WTC11 (cell line): ENCODE measurements at regions not wholly inside any gene's neighbourhood (a gene's known extent, or its start where the extent isn't known, plus 50 kb on each side); places are given as distances from the start of the nearest gene placed in this dataset.

Experiments used
- ATAC-seq: fragments of 200-7000 bp; cut with Tn5 transposase; 2 replicates; pipeline ENCODE4 v1.10.0; 2021; ENCODE audit warnings: mild to moderate bottlenecking, moderate library complexity
- CTCF ChIA-PET: fragments of 300-600 bp; sonication (Branson Sonifier 250); formaldehyde crosslinking; loops from one replicate; lab custom pipeline; 2021; ENCODE audit warnings: antibody characterized with exemption; lab: Charles Lee
- POLR2A ChIA-PET: fragments of 350-600 bp; sonication (Branson Sonifier 250); formaldehyde crosslinking; loops from one replicate; lab custom pipeline; 2021; ENCODE audit warnings: antibody characterized with exemption; lab: Charles Lee
- DNase-seq: peaks from one replicate; pipeline ENCODE4 v3.0.0; 2021; ENCODE audit warnings: low spot score
- H3K27ac Mint-ChIP-seq: 2 replicates; pipeline ENCODE4 v1.8.0; 2021; ENCODE audit warnings: mixed read lengths
- H3K27me3 Mint-ChIP-seq: 2 replicates; pipeline ENCODE4 v1.8.0; 2021; ENCODE audit warnings: low read depth, mild to moderate bottlenecking, moderate library complexity, mixed read lengths
- H3K36me3 Mint-ChIP-seq: 2 replicates; pipeline ENCODE4 v1.8.0; 2021; ENCODE audit warnings: mixed read lengths
- H3K4me1 Mint-ChIP-seq: 2 replicates; pipeline ENCODE4 v1.8.0; 2022; ENCODE audit warnings: mixed read lengths
- H3K4me3 Mint-ChIP-seq: 2 replicates; pipeline ENCODE4 v1.8.0; 2021; ENCODE audit warnings: mild to moderate bottlenecking, moderate library complexity, mixed read lengths
- H3K9me3 Mint-ChIP-seq: 2 replicates; pipeline ENCODE4 v1.8.0; 2021; ENCODE audit warnings: mixed read lengths
- ATF1 ChIP-seq: sonication (generic); formaldehyde crosslinking; IDR thresholded peaks from 2 replicates; pipeline ENCODE4 v1.8.1; 2023; ENCODE audit warnings: mild to moderate bottlenecking, moderate library complexity, missing genetic modification reagents
- CREB1 ChIP-seq: sonication (generic); formaldehyde crosslinking; IDR thresholded peaks from 2 replicates; pipeline ENCODE4 v1.8.0; 2023; ENCODE audit warnings: mild to moderate bottlenecking, missing genetic modification reagents
- ELF4 ChIP-seq: sonication (generic); formaldehyde crosslinking; IDR thresholded peaks from 2 replicates; pipeline ENCODE4 v1.8.1; 2022; ENCODE audit warnings: low read depth, mild to moderate bottlenecking, moderate library complexity, missing genetic modification reagents
- EMX1 ChIP-seq: fragments of 250-450 bp; sonication (Bioruptor Pico); IDR thresholded peaks from 2 replicates; pipeline ENCODE4 v1.8.0; 2021; ENCODE audit warnings: mild to moderate bottlenecking
- ETV6 ChIP-seq: sonication (generic); formaldehyde crosslinking; IDR thresholded peaks from 2 replicates; pipeline ENCODE4 v1.8.1; 2022; ENCODE audit warnings: mild to moderate bottlenecking, missing genetic modification reagents
- FOXJ3 ChIP-seq: sonication (generic); formaldehyde crosslinking; IDR thresholded peaks from 2 replicates; pipeline ENCODE4 v1.9.0; 2021; ENCODE audit warnings: missing genetic modification reagents, mild to moderate bottlenecking, borderline replicate concordance
- NR1H2 ChIP-seq: sonication (generic); formaldehyde crosslinking; IDR thresholded peaks from 2 replicates; pipeline ENCODE4 v1.9.0; 2021; ENCODE audit warnings: mild to moderate bottlenecking, moderate library complexity, missing genetic modification reagents
- SOX15 ChIP-seq: fragments of 250-450 bp; sonication (Bioruptor Pico); IDR thresholded peaks from 2 replicates; pipeline ENCODE4 v1.9.0; 2021; ENCODE audit warnings: mild to moderate bottlenecking
- ZNF121 ChIP-seq: sonication (generic); formaldehyde crosslinking; IDR thresholded peaks from 2 replicates; pipeline ENCODE4 v1.8.0; 2023; ENCODE audit warnings: missing genetic modification reagents
- ZNF396 ChIP-seq: fragments of 250-450 bp; sonication (Bioruptor Pico); IDR thresholded peaks from 2 replicates; pipeline ENCODE4 v1.8.0; 2021; ENCODE audit warnings: mild to moderate bottlenecking, moderate library complexity, borderline replicate concordance
- ZNF423 ChIP-seq: fragments of 250-450 bp; sonication (Bioruptor Pico); IDR thresholded peaks from 2 replicates; pipeline ENCODE4 v2.1.2; 2022; ENCODE audit warnings: mild to moderate bottlenecking, moderate library complexity
- TF ChIP-seq, protein P1 (sequence below): sonication (generic); formaldehyde crosslinking; IDR thresholded peaks from 2 replicates; pipeline ENCODE4 v1.8.1; 2023; ENCODE audit warnings: mild to moderate bottlenecking, moderate library complexity, missing genetic modification reagents
- TF ChIP-seq, protein P2 (sequence below): sonication (generic); formaldehyde crosslinking; IDR thresholded peaks from 2 replicates; pipeline ENCODE4 v1.8.1; 2022; ENCODE audit warnings: low read depth, mild to moderate bottlenecking, moderate library complexity, missing genetic modification reagents, borderline replicate concordance
- TF ChIP-seq, protein P3 (sequence below): sonication (generic); formaldehyde crosslinking; conservative IDR thresholded peaks from 2 replicates; pipeline ENCODE4 v1.8.1; 2023; ENCODE audit warnings: mild to moderate bottlenecking, low read depth, missing genetic modification reagents, moderate library complexity
- TF ChIP-seq, protein P4 (sequence below): fragments of 250-450 bp; sonication (Bioruptor Pico); IDR thresholded peaks from 2 replicates; pipeline ENCODE4 v1.8.0; 2021; ENCODE audit warnings: mild to moderate bottlenecking
- TF ChIP-seq, protein P5 (sequence below): sonication (generic); formaldehyde crosslinking; IDR thresholded peaks from 2 replicates; pipeline ENCODE4 v1.8.1; 2023; ENCODE audit warnings: mild to moderate bottlenecking, missing genetic modification reagents, moderate library complexity
- TF ChIP-seq, protein P6 (sequence below): sonication (generic); formaldehyde crosslinking; IDR thresholded peaks from 2 replicates; pipeline ENCODE4 v1.8.0; 2022; ENCODE audit warnings: mild to moderate bottlenecking, missing genetic modification reagents

DNA sequence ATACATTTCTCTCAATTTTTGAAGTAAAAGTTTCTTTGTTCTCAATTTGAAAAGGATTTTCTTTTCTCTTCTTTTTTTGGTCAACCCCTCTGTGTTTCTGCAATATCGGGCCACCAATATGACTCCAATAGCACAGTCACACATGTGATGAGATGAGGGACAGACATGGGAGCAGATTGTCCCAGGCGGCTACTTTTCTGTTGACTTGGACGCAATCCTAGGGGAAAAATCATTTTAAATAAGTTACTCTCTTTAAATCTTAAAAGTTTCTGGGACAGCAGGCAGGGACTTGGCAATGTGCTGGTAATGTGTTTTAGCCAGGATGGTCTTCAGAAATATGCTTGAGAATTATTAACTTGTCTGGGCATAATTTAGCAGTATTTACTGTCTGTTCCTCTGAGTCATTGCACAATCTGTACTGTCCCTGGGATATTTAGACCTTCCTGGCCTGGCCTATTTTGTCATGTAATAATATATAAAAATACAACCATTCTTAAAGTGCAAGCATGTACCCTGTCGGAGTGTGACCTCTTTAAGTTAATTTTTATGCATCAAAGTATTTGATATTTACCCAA, 388.5 kb upstream of the FANCL start:
- ChIA-PET POLR2A (no interaction called here), CTCF (no interaction called here)
- DNase-seq: no peak
- Mint-ChIP-seq H3K36me3 (no peaks in the 10 kb centered on the region), H3K4me3 (no peak overlapping the region), H3K9me3 (no peaks in the 10 kb centered on the region), H3K4me1 (peaks cover 19% of the 10 kb centered on the region), H3K27ac (no peak overlapping the region), H3K27me3 (no peaks in the 10 kb centered on the region)
- no peak for ATAC-seq
- TF ChIP-seq, protein P1, sequence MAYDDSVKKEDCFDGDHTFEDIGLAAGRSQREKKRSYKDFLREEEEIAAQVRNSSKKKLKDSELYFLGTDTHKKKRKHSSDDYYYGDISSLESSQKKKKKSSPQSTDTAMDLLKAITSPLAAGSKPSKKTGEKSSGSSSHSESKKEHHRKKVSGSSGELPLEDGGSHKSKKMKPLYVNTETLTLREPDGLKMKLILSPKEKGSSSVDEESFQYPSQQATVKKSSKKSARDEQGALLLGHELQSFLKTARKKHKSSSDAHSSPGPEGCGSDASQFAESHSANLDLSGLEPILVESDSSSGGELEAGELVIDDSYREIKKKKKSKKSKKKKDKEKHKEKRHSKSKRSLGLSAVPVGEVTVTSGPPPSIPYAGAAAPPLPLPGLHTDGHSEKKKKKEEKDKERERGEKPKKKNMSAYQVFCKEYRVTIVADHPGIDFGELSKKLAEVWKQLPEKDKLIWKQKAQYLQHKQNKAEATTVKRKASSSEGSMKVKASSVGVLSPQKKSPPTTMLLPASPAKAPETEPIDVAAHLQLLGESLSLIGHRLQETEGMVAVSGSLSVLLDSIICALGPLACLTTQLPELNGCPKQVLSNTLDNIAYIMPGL (CRISPR knock-in tag): no peak
- TF ChIP-seq, protein P2, sequence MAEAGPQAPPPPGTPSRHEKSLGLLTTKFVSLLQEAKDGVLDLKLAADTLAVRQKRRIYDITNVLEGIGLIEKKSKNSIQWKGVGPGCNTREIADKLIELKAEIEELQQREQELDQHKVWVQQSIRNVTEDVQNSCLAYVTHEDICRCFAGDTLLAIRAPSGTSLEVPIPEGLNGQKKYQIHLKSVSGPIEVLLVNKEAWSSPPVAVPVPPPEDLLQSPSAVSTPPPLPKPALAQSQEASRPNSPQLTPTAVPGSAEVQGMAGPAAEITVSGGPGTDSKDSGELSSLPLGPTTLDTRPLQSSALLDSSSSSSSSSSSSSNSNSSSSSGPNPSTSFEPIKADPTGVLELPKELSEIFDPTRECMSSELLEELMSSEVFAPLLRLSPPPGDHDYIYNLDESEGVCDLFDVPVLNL: no peak
- no peak for TF ChIP-seq FOXJ3 (CRISPR knock-in tag)

DNA sequence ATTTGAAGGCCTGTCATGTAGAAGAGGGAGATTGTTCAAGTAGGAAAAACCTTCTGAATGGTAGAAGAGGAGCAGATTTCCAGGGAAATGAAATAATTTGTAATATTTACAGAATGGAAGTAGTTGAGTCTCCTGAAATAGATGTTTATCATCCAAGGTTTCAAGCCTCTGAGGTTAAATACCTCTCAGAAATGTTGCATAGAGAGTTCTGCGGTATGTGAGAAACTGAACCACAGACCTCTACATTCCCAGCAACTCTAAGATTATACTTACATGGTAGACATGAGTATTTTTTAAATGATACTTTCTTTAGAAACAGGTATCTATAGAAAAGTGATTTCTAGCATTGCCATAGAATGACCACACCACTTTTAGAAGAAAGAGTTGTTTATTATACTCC, 379.8 kb upstream of the FANCL start:
- Mint-ChIP-seq H3K9me3 (no peaks in the 10 kb centered on the region), H3K27me3 (no peaks in the 10 kb centered on the region), H3K27ac (no peak overlapping the region), H3K4me3 (no peak overlapping the region), H3K4me1 (no peaks in the 10 kb centered on the region), H3K36me3 (no peaks in the 10 kb centered on the region)
- CTCF ChIA-PET: no interaction called here
- ATAC-seq: no peak
- DNase-seq: no peak
- POLR2A ChIA-PET: no interaction called here
- TF ChIP-seq ATF1 (CRISPR knock-in tag) (no peak), EMX1 (no peak), ELF4 (no peak)
- TF ChIP-seq, protein P3, sequence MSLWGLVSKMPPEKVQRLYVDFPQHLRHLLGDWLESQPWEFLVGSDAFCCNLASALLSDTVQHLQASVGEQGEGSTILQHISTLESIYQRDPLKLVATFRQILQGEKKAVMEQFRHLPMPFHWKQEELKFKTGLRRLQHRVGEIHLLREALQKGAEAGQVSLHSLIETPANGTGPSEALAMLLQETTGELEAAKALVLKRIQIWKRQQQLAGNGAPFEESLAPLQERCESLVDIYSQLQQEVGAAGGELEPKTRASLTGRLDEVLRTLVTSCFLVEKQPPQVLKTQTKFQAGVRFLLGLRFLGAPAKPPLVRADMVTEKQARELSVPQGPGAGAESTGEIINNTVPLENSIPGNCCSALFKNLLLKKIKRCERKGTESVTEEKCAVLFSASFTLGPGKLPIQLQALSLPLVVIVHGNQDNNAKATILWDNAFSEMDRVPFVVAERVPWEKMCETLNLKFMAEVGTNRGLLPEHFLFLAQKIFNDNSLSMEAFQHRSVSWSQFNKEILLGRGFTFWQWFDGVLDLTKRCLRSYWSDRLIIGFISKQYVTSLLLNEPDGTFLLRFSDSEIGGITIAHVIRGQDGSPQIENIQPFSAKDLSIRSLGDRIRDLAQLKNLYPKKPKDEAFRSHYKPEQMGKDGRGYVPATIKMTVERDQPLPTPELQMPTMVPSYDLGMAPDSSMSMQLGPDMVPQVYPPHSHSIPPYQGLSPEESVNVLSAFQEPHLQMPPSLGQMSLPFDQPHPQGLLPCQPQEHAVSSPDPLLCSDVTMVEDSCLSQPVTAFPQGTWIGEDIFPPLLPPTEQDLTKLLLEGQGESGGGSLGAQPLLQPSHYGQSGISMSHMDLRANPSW (CRISPR knock-in tag): no peak

DNA sequence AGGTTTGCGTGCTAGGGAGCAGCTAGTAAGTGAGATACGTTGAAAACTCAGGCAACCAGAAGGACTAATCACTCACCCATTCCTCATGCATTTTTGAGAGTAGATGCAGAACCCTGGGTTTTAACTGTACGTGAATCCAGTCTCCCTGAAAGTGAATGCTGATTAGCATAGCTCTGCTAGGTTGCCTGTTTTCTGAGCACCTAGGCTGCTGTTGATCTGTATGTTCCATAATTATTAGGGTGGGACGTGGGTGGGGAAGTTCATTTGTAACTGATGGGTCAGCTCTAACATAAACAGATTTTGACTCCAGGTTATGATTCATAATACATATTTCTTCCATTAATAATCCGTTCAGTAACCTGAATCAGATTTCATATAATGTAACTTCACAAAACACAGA, 379.0 kb upstream of the FANCL start:
- Mint-ChIP-seq H3K4me1 (peaks cover 6% of the 10 kb centered on the region), H3K27ac (no peak overlapping the region), H3K36me3 (no peaks in the 10 kb centered on the region), H3K27me3 (no peaks in the 10 kb centered on the region), H3K4me3 (no peak overlapping the region), H3K9me3 (no peaks in the 10 kb centered on the region)
- POLR2A ChIA-PET: no interaction called here
- DNase-seq (no peak), ATAC-seq (no peak)
- TF ChIP-seq SOX15 (CRISPR knock-in tag) (no peak), CREB1 (CRISPR knock-in tag) (no peak), ZNF396 (CRISPR knock-in tag) (no peak), FOXJ3 (CRISPR knock-in tag) (no peak), ZNF423 (CRISPR knock-in tag) (no peak), EMX1 (no peak), ETV6 (no peak), NR1H2 (CRISPR knock-in tag) (no peak), ZNF121 (no peak)
- TF ChIP-seq, protein P4, sequence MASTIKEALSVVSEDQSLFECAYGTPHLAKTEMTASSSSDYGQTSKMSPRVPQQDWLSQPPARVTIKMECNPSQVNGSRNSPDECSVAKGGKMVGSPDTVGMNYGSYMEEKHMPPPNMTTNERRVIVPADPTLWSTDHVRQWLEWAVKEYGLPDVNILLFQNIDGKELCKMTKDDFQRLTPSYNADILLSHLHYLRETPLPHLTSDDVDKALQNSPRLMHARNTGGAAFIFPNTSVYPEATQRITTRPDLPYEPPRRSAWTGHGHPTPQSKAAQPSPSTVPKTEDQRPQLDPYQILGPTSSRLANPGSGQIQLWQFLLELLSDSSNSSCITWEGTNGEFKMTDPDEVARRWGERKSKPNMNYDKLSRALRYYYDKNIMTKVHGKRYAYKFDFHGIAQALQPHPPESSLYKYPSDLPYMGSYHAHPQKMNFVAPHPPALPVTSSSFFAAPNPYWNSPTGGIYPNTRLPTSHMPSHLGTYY (CRISPR knock-in tag): no peak
- TF ChIP-seq, protein P5, sequence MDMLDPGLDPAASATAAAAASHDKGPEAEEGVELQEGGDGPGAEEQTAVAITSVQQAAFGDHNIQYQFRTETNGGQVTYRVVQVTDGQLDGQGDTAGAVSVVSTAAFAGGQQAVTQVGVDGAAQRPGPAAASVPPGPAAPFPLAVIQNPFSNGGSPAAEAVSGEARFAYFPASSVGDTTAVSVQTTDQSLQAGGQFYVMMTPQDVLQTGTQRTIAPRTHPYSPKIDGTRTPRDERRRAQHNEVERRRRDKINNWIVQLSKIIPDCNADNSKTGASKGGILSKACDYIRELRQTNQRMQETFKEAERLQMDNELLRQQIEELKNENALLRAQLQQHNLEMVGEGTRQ: no peak
- TF ChIP-seq, protein P6, sequence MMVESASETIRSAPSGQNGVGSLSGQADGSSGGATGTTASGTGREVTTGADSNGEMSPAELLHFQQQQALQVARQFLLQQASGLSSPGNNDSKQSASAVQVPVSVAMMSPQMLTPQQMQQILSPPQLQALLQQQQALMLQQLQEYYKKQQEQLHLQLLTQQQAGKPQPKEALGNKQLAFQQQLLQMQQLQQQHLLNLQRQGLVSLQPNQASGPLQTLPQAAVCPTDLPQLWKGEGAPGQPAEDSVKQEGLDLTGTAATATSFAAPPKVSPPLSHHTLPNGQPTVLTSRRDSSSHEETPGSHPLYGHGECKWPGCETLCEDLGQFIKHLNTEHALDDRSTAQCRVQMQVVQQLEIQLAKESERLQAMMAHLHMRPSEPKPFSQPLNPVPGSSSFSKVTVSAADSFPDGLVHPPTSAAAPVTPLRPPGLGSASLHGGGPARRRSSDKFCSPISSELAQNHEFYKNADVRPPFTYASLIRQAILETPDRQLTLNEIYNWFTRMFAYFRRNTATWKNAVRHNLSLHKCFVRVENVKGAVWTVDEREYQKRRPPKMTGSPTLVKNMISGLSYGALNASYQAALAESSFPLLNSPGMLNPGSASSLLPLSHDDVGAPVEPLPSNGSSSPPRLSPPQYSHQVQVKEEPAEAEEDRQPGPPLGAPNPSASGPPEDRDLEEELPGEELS (CRISPR knock-in tag): no peak
- CTCF ChIA-PET: interaction anchor here (0.6 to 1.0 kb wide), 2 partner anchors 26 to 252 kb away, joined by 3 read pairs; no protein-coding TSS in a partner anchor
